ENCODE measurements at regions not wholly inside any gene's neighbourhood (a gene's known extent, or its start where the extent isn't known, plus 50 kb on each side); places are given as distances from the start of the nearest gene placed in this dataset.
A peak's percentile ranks its signal among the peaks of the same experiment; 100 is the strongest.
"Not testable (repeated sequence)": the region's sequence is repeated elsewhere in the genome, so short reads cannot be mapped to it uniquely, and the experiment has no call there.

GRCh38 chr5:171721464-171721863 lies 64.2 kb upstream of the SMIM23 start:
- no peak for DNase-seq

- peak; percentile 67 for DNase-seq
Measured at GRCh38 chr5:171724468-171725204, 61.0 kb upstream of the SMIM23 start.

GRCh38 chr5:171725205-171725601 lies 60.4 kb upstream of the SMIM23 start:
- no peak for DNase-seq

GRCh38 chr5:171726819-171727218 lies 58.8 kb upstream of the SMIM23 start:
- DNase-seq = not testable (repeated sequence)

- no peak for DNase-seq
Measured at GRCh38 chr5:171728686-171729085, 56.9 kb upstream of the SMIM23 start.

All from femur (tissue), 1 donor.